Endothelial cell of umbilical vein (primary cell): ENCODE measurements at regions not wholly inside any gene's neighbourhood (a gene's known extent, or its start where the extent isn't known, plus 50 kb on each side); places are given as distances from the start of the nearest gene placed in this dataset.

ENCODE experiments used
- BruUV-seq: library from RNA; stranded (reverse); fragments of 400-500 nt; replicated peaks from 2 replicates; lab custom pipeline; 2021; lab: Mats Ljungman, UMichigan
- CTCF ChIA-PET: fragments of 300-600, 350-600 bp; sonication (Branson Sonifier 250); formaldehyde crosslinking; loops from one replicate; lab custom pipeline; 2021; ENCODE audit warnings: antibody characterized with exemption, inconsistent platforms; lab: Charles Lee
- POLR2A ChIA-PET: fragments of 300-600, 350-600 bp; sonication (Branson Sonifier 250); formaldehyde crosslinking; loops from one replicate; lab custom pipeline; 2021; ENCODE audit warnings: antibody characterized with exemption, inconsistent platforms; lab: Charles Lee
- DNase-seq: peaks from one replicate; pipeline ENCODE4 v3.0.0-alpha.2; 2011; ENCODE audit warnings: low read depth, low spot score
- FAIRE-seq: peaks from 2 replicates; lab custom pipeline; 2011; peaks lifted over from hg19 to GRCh38; lab: Jason Lieb, UNC
- H2AFZ ChIP-seq: 2 replicates; pipeline ENCODE4 v1.6.0; 2012; ENCODE audit warnings: low read depth, low read length, control low read depth, inconsistent platforms
- H3K27ac ChIP-seq: 2 replicates; pipeline ENCODE4 v1.5.1; 2011; ENCODE audit warnings: low read depth, mild to moderate bottlenecking, control low read depth, low read length, moderate library complexity; ENCODE audit not compliant: insufficient read depth
- H3K27me3 ChIP-seq, 2 experiments: 2 replicates each; pipeline versions ENCODE4 v1.6.0 to v1.6.1; 2011; ENCODE audit warnings: low read length in 2 of 2, mixed read lengths in 1 of 2; ENCODE audit not compliant: control insufficient read depth in 2 of 2, insufficient read depth in 2 of 2
- H3K36me3 ChIP-seq, 2 experiments: 2 replicates in 1 of 2; 3 replicates in 1 of 2; pipeline ENCODE4 v1.5.1; 2011; ENCODE audit warnings: low read length in 2 of 2, mild to moderate bottlenecking in 1 of 2, moderate library complexity in 1 of 2; ENCODE audit not compliant: control insufficient read depth in 2 of 2, insufficient read depth in 2 of 2; ENCODE audit errors: extremely low read depth in 1 of 2
- H3K4me1 ChIP-seq: 3 replicates; pipeline ENCODE4 v1.5.1; 2011; ENCODE audit warnings: mild to moderate bottlenecking, low read length; ENCODE audit not compliant: control insufficient read depth, insufficient read depth; ENCODE audit errors: extremely low read depth
- H3K4me2 ChIP-seq: 2 replicates; pipeline ENCODE4 v1.6.1; 2011; ENCODE audit warnings: low read length, control low read depth, mixed read lengths; ENCODE audit not compliant: insufficient read depth
- H3K4me3 ChIP-seq, 3 experiments: fragments of 200-600 bp in 1 of 3; sonication (generic), shearing (Covaris generic) in 1 of 3; replicated peaks in 1 of 3; 2 replicates each; pipeline ENCODE4 v1.5.1; 2011 to 2016; ENCODE audit warnings: control low read depth in 3 of 3, low read length in 3 of 3, mild to moderate bottlenecking in 2 of 3, inconsistent platforms in 1 of 3, low read depth in 1 of 3, moderate library complexity in 1 of 3; ENCODE audit not compliant: insufficient read depth in 1 of 3
- H3K79me2 ChIP-seq: 2 replicates; pipeline ENCODE4 v1.6.0; 2012; ENCODE audit warnings: low read length, inconsistent platforms; ENCODE audit not compliant: control insufficient read depth, insufficient read depth
- H3K9ac ChIP-seq: replicated peaks from 2 replicates; pipeline ENCODE3; 2011; ENCODE audit warnings: low read length, control low read depth; ENCODE audit not compliant: insufficient read depth; ENCODE audit errors: extremely low read depth
- H3K9me1 ChIP-seq: replicated peaks from 3 replicates; pipeline ENCODE4 v1.6.0; 2011; ENCODE audit warnings: mild to moderate bottlenecking, low read length; ENCODE audit not compliant: control insufficient read depth, insufficient read depth; ENCODE audit errors: extremely low read depth
- H3K9me3 ChIP-seq: replicated peaks from 2 replicates; pipeline ENCODE4 v1.5.1; 2012; ENCODE audit warnings: low read length, inconsistent platforms; ENCODE audit not compliant: control insufficient read depth, insufficient read depth
- H4K20me1 ChIP-seq: replicated peaks from 2 replicates; pipeline ENCODE3; 2011; ENCODE audit warnings: mild to moderate bottlenecking, low read length; ENCODE audit not compliant: control insufficient read depth, insufficient read depth; ENCODE audit errors: extremely low read depth
- CTCF ChIP-seq, 2 donors: IDR thresholded peaks; 1 replicate in 1 of 2; 2 replicates in 1 of 2; pipeline ENCODE4 v1.5.1; 2011; ENCODE audit warnings: low read length in 2 of 2, mild to moderate bottlenecking in 2 of 2, moderate library complexity in 2 of 2, control low read depth in 1 of 2, inconsistent platforms in 1 of 2, low read depth in 1 of 2; ENCODE audit not compliant: insufficient read depth in 1 of 2; ENCODE audit errors: extremely low read depth in 1 of 2
- EZH2 ChIP-seq: IDR thresholded peaks from 2 replicates; pipeline ENCODE4 v1.6.1; 2012; ENCODE audit warnings: borderline replicate concordance, low read depth, mild to moderate bottlenecking, moderate library complexity, low read length, inconsistent platforms; ENCODE audit not compliant: severe bottlenecking
- FOS ChIP-seq: IDR thresholded peaks from 2 replicates; pipeline ENCODE4 v1.6.1; 2011; ENCODE audit warnings: mild to moderate bottlenecking, low read length, moderate library complexity, borderline replicate concordance; ENCODE audit not compliant: insufficient read depth
- GATA2 ChIP-seq: IDR thresholded peaks from 2 replicates; pipeline ENCODE4 v1.7.0; 2011; ENCODE audit warnings: low read depth, mild to moderate bottlenecking, moderate library complexity, mixed read lengths, low read length; ENCODE audit not compliant: insufficient read length, insufficient read depth
- JUN ChIP-seq: IDR thresholded peaks from 2 replicates; pipeline ENCODE4 v1.6.1; 2011; ENCODE audit warnings: borderline replicate concordance, low read depth; ENCODE audit not compliant: insufficient read length, insufficient read depth
- MAX ChIP-seq: IDR thresholded peaks from 2 replicates; pipeline ENCODE4 v1.6.1; 2011; ENCODE audit not compliant: insufficient read depth, insufficient read length
- MYC ChIP-seq: IDR thresholded peaks from one replicate; pipeline ENCODE4 v1.6.1; 2011; ENCODE audit warnings: mild to moderate bottlenecking, low read depth, low read length
- POLR2A ChIP-seq: IDR thresholded peaks from 2 replicates; pipeline ENCODE4 v1.6.1; 2012; ENCODE audit warnings: low read depth, mild to moderate bottlenecking, control low read depth, low read length
- POLR2AphosphoS5 ChIP-seq: IDR thresholded peaks from 2 replicates; pipeline ENCODE4 v1.6.1; 2012; ENCODE audit warnings: low read depth, mild to moderate bottlenecking, control low read depth, low read length, moderate library complexity; ENCODE audit not compliant: insufficient read depth
- dilution Hi-C: fragments of 300-500 bp; cut with MboI; formaldehyde crosslinking; loops from one replicate; pipeline ENCODE4 v1.15.0; 2019; ENCODE audit warnings: low sequenced_read_pairs; ENCODE audit not compliant: extremely low pct_ligation_motif_present
- intact Hi-C: fragments of 100-400 bp; cut with micrococcal nuclease; formaldehyde crosslinking; loops from one replicate; pipeline ENCODE4 v1.10.0; 2022

- H3K9me1 ChIP-seq: no peaks in the 10 kb centered on the region
- no peak overlapping the region for H3K9ac ChIP-seq
- no peak overlapping the region for H2AFZ ChIP-seq
- no peaks in the 10 kb centered on the region for H3K27me3 ChIP-seq
- ChIA-PET CTCF (interaction anchor here (1.1 kb wide), 1 partner anchor 13 kb away, joined by 3 read pairs; no protein-coding TSS in a partner anchor), POLR2A (no interaction called here)
- H3K36me3 ChIP-seq: no peaks in the 10 kb centered on the region
- no peaks in the 10 kb centered on the region for H3K79me2 ChIP-seq
- BruUV-seq: no TSS peak
- no peak overlapping the region for H3K4me3 ChIP-seq
- DNase-seq (no peak), FAIRE-seq (no peak)
- H4K20me1 ChIP-seq: no peaks in the 10 kb centered on the region
- no peak for TF ChIP-seq GATA2
- TF ChIP-seq FOS: no peak
- TF ChIP-seq JUN: no peak
- no peak for TF ChIP-seq POLR2AphosphoS5
- no peak for TF ChIP-seq MYC
- TF ChIP-seq EZH2: no peak
- no peak for TF ChIP-seq POLR2A
- no peak for TF ChIP-seq MAX
- no peak for TF ChIP-seq CTCF (IDR thresholded peaks at IDR 0.05; ENCODE audit: extremely low read depth in 1 of 2, insufficient read depth in 1 of 2, low read depth in 1 of 2, low read length in 2 of 2)
- no peaks in the 10 kb centered on the region for H3K4me1 ChIP-seq
- dilution Hi-C loops (no loop called here), intact Hi-C loops (no loop called here)
- no peak overlapping the region for H3K4me2 ChIP-seq
- H3K9me3 ChIP-seq: no peaks in the 10 kb centered on the region
- H3K27ac ChIP-seq: no peak overlapping the region
Measured at GRCh38 chr2:160931531-160931930, 228.7 kb upstream of the TANK start.
